HG02885 (cell line): ENCODE measurements at regions not wholly inside any gene's neighbourhood (a gene's known extent, or its start where the extent isn't known, plus 50 kb on each side); places are given as distances from the start of the nearest gene placed in this dataset.
"Not testable (repeated sequence)": the region's sequence is repeated elsewhere in the genome, so short reads cannot be mapped to it uniquely, and the experiment has no call there.

ENCODE experiments used
- ATAC-seq: cut with Tn5 transposase; IDR thresholded peaks from one replicate; pipeline ENCODE4 v1.9.1; 2021; ENCODE audit warnings: mild to moderate bottlenecking; ENCODE audit not compliant: unreplicated experiment, poor library complexity

DNA sequence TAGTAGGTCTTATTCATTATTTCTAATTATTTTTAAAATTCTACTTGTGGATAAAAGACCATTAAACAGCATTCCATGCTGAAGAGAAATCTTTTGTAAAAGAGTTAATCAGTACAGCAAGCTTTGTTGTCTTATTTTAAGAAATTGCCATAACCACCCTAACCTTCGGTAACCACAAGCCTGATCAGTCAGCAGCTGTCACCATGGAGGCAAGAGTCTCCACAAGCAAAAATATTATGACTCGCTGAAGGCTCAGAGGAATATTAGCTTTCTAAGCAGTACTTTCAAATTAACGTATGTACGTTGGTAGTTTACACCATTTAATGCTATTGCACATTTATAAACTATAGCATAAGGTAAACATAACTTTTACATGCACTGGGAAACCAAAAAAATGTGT is 650.5 kb upstream of the LINC00305 start:
- ATAC-seq = no peak

DNA sequence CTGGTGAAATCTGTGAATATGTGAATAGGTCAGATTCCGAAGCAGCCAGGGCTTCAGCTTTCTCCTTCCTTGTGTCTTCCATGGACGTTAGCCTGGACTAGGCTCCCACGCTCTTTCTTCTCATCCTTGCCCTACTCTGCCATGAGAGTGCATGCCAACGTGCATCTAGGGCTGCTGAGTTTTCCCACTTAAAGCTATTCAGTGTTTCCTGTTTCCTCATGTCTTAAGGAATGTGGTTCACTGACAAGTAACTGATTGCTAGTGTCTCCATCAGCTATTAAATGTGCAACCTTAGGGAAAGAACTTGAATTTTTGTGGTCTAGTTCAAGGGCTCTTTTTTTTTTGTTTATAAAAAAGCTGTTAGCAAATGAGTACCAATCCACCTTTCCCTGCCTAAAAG is 642.3 kb upstream of the LINC00305 start:
- ATAC-seq = no peak

DNA sequence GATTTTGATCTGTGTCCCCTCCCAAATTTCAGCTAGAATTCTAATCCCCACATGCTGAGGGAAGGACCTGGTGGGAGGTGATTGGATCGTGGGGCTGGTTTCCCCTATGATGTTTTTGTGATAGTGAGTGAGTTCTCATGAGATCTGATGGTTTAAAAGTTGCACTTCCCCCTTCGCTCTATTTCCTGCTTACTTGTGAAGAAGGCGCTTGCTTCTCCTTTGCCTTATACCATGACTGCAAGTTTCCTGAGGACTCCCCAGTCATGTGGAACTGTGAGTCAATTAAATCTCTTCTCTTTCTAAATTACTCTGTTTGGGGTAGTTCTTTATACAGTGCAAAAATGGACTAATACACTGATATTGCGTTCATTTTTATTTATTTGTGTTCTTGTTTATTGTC is 636.8 kb upstream of the LINC00305 start:
- ATAC-seq = no peak

DNA sequence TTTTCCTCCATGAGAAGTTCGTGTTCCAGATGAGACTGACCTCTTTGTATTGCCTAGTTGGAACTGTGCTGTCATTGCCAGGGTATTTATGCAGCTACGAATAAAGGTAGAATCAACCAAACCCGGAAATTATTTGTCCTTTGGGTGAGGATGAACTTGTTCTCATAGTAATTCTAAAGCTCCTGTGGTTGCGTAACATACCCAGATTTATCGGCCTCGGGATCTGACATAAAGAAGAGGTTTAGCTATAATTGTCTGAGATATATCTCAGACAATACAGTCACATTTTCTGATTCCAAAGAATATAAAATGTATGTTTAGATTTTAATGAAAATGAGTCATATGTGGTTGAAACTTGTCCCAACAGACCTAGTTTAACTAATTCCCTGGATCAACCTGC is 628.7 kb upstream of the LINC00305 start:
- no peak for ATAC-seq

DNA sequence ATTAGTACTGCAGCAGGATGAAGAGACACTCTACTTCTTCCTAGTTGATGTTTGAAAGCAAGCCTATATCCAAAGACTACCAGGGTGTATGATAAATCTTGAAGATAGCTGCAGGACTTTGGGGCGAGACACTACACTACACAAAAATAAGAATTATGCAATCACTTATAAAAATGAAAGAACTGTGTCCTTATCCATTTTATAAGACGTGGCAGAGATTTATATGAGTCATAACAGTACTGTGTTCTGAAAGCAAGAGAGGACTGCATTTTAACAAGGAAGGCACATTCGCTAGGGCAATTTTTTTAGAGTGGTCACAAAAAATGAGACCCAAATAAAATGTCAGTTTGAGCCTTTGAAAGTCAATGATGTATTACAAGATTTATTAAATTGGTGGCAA is 617.0 kb upstream of the LINC00305 start:
- no peak for ATAC-seq

DNA sequence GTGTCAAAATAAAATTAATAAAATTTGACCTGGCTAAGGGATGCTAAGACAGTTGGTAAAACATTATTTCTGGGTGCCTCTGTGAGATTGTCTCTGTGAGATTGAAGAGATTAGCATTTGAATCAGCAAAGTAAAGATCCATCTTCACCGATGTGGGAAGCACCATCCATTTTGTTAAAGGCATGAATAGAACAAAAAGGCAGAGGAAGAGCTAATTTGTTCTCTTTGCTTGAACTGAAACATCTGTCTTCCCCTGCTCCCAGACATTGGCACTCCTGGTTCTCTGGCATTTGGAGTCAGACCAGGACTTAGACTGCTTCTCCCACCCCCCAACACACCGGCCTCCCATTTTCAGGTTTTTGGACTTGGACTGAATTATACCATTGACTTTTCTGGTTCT is 603.8 kb upstream of the LINC00305 start:
- ATAC-seq = no peak

DNA sequence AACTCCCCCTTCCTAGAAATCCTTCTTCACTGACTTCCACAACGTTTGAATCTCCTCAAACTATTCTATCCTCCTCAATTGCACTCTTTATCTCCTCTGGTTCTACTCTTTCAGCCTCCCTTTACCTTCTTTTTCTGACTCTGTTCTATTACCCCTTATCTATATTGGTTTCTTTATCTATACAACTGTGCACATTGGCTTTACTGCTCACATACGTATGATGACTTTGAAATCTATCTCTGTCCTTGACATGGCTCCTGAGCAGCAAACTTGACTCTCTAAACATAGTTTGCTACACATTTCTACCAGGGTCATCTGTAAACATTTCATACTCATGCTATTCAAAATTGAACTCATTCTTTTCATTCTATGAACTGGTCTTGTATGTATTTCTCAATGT is 601.0 kb upstream of the LINC00305 start:
- no peak for ATAC-seq

DNA sequence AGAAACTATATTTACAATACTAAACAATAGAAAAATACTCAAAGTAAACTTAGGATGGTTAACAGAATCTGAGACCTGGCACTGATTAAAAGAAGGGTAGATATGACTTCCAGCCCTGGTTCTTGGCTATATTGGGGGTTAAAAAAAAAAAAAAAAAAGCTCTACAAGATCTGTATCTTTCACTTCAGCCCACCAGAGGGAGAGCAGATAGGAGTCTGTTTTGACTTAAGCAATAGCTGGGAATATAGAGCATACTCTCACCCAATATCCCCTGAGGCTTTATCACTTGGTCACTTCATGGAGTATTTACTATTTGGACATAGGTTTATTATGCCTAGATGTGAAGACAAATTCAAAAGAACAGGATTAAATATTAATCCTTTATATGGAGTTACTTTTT is 598.9 kb upstream of the LINC00305 start:
- no peak for ATAC-seq

DNA sequence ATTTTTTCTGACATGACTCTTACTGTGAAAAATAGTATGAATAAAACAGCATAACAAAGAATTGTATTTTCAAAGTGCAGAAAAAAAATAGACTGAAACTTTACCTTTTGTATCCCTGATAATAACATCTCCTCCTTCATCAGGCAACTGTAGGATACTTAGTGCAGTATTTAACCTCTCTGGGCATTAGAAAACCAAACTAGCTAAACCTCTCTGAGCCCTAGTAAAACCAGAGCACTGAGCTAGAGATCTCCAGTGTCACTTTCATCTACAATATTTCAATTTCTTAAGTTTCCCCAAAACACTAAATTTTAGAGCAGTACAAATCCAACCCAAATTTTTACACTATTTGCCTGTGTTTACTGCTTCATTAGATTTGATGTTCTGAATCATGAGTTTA is 594.0 kb upstream of the LINC00305 start:
- no peak for ATAC-seq

DNA sequence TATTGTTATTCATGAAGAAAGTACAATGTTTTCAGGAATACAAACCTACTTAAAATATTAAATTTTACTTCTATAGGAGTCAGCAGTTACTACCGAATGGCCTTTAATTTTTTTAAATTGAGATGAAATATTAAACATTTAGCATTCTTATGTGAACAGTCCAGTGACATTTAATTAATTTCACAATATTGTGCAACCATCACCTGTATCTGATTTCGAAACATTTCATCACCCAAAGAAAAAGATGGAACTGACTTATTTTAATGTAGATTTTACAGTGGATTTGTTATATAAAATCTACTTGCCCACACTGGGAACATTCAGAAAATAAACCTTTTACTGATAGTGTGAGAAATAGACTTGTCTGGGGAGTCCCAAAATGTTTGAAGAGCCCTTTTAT is 585.2 kb upstream of the LINC00305 start:
- no peak for ATAC-seq

DNA sequence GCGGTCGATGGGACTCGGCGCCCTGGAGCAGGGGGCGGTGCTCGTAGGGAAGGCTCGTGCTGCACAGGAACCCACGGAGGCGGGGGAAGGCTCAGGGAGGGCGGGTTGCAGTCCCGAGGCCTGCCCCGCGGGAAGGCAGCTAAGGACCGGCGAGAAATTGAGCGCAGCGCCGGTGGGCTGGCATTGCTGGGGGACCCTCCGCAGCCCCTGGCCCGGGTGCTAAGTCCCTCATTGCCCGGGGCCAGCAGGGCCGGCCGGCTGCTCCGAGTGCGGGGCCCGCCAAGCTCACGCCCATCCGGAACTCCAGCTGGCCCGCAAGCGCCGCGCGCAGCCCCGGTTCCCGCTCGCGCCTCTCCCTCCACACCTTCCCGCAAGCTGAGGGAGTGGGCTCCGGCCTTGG is 576.8 kb upstream of the LINC00305 start:
- not testable (repeated sequence) for ATAC-seq

DNA sequence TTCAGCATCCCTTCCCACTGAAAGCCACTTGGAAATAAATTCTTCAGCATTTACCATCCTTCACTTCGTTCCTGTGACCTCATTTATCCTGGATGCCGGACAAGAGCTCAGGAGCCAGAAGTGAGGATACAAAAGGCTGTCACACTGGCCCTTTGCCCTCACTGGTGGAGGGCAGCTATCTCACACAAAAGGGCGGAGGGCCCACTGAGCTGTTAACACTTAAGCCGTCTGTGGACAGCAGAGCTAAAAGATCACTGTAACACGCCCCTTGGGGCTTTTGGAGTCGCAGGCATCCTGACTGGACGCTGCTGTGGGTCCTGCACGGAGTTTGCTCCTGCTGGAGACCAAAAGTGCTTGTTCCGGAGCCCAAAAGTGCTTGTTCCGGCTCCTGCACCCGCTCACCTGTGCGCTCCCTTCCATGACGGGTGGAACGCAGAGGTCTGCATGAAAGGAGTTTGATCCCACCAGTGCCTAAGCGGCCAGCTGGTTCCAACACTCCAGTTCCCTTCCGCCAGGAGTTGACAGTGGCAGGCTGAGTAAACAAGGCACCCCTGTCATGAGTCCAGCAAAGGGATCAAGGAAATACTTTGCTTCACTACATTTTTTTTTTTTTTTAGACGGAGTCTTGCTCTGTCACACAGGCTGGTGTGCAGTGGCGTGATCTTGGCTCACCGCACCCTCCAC is 572.0 kb upstream of the LINC00305 start:
- ATAC-seq = no peak

DNA sequence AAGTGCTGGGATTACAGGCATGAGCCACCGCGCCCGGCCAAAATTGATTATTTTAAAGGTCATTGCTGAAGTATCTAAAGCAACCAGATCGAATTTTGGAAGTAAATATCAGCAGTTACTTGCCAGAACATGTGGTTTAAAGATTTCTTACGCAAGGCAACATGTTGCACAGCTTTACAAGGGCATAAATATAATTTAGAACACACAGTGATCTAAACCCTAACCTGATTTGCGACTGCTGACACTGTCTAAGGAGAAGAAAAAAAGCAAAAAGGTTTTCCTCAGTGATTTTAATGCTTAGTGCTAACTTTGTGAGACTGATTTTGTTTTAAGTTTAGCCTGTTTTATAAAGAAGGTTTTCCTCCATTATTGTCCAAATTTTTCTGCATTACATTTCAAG is 569.9 kb upstream of the LINC00305 start:
- ATAC-seq = no peak

DNA sequence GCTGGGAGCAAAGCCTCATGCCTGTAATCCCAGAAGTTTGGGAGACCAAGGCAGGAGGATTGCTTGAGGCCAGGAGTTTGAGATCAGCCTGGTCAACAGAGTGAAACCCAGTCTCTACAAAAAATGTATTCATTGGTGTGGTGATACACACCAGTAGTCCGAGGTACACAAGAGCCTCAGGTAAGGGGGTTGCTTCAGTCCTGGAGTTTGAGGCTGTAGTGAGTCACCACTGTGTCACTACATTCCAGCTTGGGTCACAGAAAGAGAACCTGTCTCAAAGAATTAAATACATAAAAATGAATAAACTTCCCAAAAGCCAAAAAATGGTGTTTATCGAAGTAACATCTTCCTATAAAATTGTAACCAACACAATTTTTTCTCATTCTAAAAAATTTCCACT is 568.1 kb upstream of the LINC00305 start:
- ATAC-seq = no peak

DNA sequence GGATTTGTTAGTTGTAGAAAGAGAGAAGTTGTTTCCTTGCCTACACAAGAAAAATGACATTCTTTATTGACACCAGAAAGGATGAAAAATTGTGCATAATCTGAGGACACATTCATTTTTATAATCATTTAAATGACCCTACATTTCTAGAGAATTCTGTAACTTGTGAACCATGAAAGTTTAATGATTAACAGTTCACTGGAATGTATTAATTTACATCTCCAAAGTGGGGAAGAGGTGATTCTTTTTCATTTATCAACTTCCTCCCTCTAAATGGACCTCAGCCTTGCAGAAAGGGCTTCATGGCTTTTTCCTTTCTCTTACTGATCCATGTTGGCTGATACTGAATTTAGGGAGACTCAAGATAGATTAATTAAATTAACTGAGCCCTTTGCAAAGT is 565.2 kb upstream of the LINC00305 start:
- ATAC-seq = no peak

DNA sequence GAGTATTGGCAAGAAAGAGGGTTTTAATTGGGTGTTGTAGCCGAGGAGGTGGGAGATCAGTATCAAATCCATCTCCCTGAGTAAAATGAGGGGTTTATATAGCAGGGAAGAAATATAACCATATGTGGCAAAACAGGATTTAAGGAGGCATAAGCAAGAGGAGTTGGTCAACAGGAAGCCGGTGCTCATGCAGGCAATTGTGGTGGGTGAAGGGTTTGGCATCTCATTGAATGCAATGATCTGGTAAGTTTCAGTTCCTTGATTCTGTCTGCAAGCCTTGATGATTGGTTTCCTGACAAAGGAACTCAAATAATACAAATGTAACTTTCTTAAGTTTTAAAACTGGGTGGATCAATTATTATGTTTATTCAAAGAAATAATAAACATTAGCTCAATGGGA is 564.4 kb upstream of the LINC00305 start:
- ATAC-seq = peak; percentile 67

DNA sequence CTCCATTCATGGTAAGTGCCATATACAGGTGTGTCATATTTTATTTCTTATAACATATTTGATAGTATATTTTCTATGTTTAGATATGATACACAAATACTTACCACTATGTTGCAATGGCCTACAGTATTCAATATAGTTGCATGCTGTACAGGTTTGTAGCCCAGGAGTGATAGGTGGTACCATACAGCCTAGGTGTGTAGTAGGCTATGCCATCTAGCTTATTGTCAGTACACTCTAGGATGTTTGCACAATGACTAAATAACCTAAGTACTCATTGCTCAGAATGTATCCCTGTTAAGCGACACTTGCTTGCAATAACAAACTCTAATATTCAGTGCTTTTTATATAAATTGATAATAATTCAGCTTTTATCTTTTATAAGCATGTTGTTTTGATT is 563.1 kb upstream of the LINC00305 start:
- ATAC-seq = no peak

DNA sequence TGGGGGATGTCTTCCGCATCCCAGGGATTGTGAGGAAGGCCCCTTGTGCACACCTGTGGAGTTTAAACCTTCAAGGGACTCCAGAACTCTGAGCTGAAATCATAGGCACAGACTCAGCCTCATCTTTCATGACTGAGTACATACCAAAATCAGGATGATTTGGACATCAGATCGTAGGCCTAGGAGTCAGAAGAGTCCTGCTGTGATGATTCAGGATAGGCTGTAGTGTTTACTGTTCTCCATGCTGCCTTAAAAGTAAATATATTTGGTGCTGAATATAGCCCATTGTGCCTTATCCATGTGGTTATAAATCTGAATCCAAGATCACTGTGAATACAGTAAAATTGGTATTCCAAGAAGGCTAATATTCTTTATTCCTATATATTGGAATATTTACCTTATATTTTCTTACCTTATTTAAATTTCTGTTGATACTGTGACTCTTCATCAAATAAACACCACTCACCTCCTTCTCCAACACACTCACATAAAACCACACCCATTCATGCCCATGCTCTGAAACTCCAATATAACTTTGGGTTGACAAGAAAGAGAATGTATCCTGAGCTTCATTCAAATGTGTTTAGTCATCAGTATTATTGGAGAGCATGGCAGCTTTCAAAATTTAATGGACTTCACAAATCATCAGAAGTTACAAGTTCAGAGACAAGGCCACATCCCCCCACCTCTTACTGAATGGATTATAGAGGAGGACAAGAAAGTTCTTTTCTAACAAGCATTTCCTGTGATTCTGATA is 561.4 kb upstream of the LINC00305 start:
- ATAC-seq = no peak

DNA sequence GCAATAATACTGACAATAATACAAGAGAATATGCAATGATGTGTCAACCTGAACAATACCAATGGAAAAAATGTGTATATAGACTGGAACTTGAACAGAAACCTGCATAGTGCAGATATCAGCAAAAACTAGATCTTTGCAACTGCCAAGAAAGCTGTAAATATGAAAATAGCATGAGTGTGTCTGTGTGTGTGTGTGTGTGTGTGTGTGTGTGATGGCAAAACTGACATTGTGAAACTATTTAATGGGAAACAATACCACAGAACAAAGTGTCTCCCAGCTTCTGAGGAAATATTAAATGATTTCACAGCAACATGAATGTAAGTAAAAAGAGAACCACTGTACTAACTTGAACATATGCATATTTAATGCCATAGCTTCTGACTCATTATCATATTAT is 558.2 kb upstream of the LINC00305 start:
- no peak for ATAC-seq

DNA sequence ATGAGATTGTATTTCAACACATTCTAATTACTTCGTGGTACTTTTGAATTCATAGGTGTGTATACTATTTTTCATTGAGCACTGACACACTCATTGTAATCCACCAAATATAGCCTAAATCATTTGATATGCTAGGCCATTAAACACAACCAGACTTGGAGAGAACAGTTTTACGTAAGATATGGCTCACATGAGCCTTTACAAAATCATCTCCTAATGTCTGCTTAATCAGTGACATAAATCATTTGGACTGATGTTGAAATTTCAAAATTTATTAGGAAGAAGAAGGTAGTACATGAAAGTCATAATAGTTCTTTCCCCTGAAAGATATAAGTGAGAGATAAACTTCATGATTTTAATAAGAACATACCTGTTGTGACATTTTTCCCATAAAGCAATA is 550.2 kb upstream of the LINC00305 start:
- ATAC-seq = no peak

DNA sequence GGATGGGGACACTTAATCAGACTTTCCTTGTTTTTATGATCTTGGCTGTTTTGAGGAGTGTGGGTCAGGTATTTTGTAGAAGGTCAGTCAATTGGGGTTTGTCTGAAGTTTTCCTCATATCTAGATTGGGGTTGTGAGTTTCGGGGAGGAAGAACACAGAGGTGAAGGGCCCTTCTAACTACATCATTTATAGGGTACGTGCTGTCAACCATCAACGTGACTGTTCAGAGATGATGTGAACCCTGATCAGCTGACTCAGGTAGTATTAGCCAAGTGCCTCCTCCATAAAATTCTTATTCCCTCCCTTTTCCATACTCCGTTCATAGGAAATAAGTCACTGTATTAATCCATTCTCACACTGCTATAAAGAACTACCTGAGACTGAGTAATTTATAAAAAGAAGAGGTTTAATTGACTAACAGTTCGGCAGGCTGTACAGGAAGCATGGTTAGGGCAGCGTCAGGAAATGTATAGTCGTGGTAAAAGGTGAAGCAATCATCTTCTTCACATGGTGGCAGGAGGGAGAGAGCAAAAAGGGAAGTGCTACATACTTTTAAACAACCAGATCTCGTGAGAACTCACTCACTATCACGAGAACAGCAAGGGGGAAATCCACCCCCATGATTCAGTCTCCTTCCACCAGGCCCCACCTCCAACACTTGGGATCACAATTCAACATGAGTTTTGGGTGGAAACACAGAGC is 547.1 kb upstream of the LINC00305 start:
- ATAC-seq = no peak

DNA sequence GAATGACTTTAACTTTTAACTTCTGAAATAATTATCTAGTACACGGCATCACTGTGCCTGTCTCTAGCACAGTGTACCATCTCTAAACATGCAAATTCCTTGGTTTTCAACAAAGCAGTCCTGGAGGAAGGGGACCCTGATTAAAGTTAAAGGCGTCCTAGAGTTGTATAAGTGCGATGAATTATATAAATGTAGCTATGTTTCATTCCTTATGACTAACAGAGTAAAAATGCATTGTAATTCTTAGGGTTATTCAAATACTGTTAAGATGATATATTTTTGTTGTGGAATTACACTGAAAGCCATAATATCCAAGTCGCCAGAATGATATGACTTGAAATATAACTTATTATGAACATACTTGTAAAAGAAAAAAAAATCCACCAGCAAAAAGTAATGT is 544.9 kb upstream of the LINC00305 start:
- ATAC-seq = no peak
